COLO829 (cell line): ENCODE measurements at regions not wholly inside any gene's neighbourhood (a gene's known extent, or its start where the extent isn't known, plus 50 kb on each side); places are given as distances from the start of the nearest gene placed in this dataset.

Experiments used
- DNase-seq: peaks from one replicate; pipeline ENCODE4 v3.0.0; 2012; ENCODE audit warnings: low spot score

GRCh38 chr17:63381101-63381729 is 64.9 kb downstream of the CYB561 start:
- no peak for DNase-seq

- no peak for DNase-seq
Measured at GRCh38 chr17:63382136-63382535, 64.0 kb downstream of the CYB561 start.
